C4-2B (cell line): ENCODE measurements at regions not wholly inside any gene's neighbourhood (a gene's known extent, or its start where the extent isn't known, plus 50 kb on each side); places are given as distances from the start of the nearest gene placed in this dataset.

Source experiments
- CTCF ChIP-seq: fragments of 450-650 bp; conservative IDR thresholded peaks from 2 replicates; pipeline ENCODE4 v1.5.1; 2017; ENCODE audit warnings: mild to moderate bottlenecking
- ZFX ChIP-seq: fragments of 450-650 bp; IDR thresholded peaks from 2 replicates; pipeline ENCODE4 v1.6.1; 2017

DNA sequence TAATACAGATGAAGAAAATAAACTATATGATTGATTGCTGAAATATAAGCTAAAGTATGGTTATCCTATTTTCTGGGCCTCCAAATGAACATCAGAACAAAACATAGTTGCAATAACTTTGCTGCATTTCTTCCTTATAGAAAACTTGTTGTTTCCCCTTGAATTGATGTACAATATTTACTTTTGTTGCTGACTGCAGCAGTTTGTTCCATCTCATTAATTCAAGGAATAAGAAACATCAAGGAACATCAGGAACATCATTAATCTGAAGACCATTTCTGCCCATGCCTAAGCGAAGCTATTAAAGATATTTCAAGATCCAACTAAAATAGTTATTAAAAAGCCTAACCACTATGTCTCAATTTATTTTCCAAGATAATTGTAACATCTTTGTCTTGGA, 363.6 kb upstream of the EDIL3 start:
- TF ChIP-seq CTCF (no peak), ZFX (no peak)
